ENCODE measurements at regions not wholly inside any gene's neighbourhood (a gene's known extent, or its start where the extent isn't known, plus 50 kb on each side); places are given as distances from the start of the nearest gene placed in this dataset.

DNA sequence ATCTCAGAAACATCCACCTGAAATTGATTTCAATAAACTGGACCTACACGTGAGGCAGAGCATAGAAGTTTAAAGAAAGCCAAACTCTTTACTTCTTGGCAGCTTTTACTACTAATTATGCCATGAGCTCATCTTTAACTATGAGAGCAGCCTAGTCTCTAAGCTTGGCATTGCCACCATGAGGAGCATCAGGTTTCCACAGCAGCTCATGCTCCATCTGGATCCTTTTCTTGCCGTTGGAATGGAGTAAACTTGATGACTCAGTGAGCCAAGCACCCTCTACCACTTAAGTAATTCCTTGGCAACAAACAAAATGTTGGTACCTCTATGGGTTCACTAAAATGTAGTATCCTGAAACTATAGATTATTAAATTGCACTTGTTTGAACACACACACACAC, 583.2 kb downstream of the EPHA3 start:
- no peaks in the 10 kb centered on the region for H3K27me3 ChIP-seq (ENCODE audit: insufficient read depth, low read depth, low read length)
- no peaks in the 10 kb centered on the region for H3K36me3 ChIP-seq (ENCODE audit: insufficient read depth, low read length)
- no peaks in the 10 kb centered on the region for H4K20me1 ChIP-seq (ENCODE audit: insufficient read depth)
- no peak overlapping the region for H3K27ac ChIP-seq (ENCODE audit: low read length)
- no peaks in the 10 kb centered on the region for H3K9me3 ChIP-seq (ENCODE audit: low read length)
- H3K4me3 ChIP-seq (ENCODE audit: low read length) = no peak overlapping the region
- no peak overlapping the region for H3K9ac ChIP-seq (ENCODE audit: low read length)
- no peaks in the 10 kb centered on the region for H3K79me2 ChIP-seq (replicated peaks; ENCODE audit: insufficient read depth, low read length)
- no peaks in the 10 kb centered on the region for H3F3A ChIP-seq (ENCODE audit: insufficient read depth, low read length, poor library complexity, severe bottlenecking)
- no peak overlapping the region for H2AFZ ChIP-seq (ENCODE audit: low read depth, low read length)
- no peaks in the 10 kb centered on the region for H3K9me2 ChIP-seq (ENCODE audit: insufficient read depth, low read length)
- no peak overlapping the region for H3K4me2 ChIP-seq (ENCODE audit: low read length)
- no peak for TF ChIP-seq RAD21 (conservative IDR thresholded peaks at IDR 0.05)
- TF ChIP-seq MXI1 (conservative IDR thresholded peaks at IDR 0.05; ENCODE audit: poor library complexity, severe bottlenecking) = no peak

DNA sequence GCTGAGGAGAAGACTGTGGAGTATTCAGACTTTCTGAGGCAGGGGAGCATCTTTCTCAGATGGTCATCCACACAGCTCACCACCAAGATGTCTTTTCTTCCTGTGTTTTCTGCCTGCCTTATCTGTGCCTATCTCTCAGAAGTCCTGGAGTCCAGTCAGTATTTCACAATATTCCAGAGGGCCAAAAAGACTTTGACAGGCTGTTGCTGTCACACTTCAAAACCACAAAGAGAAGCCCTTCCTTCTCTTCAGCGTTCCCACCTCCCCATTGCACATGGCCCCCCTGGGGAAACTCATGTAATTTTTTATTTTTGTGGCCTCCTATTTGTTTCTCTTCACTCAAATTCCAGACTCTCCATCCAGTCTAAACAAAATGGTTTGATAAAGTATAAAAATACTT, 585.2 kb downstream of the EPHA3 start:
- Histone ChIP-seq H3K9me2 (ENCODE audit: insufficient read depth, low read length) (no peaks in the 10 kb centered on the region), H3K4me3 (ENCODE audit: low read length) (no peak overlapping the region), H3K27ac (ENCODE audit: low read length) (no peak overlapping the region), H3K27me3 (ENCODE audit: insufficient read depth, low read depth, low read length) (no peaks in the 10 kb centered on the region), H3K9ac (ENCODE audit: low read length) (no peak overlapping the region), H4K20me1 (ENCODE audit: insufficient read depth) (no peaks in the 10 kb centered on the region), H3F3A (ENCODE audit: insufficient read depth, low read length, poor library complexity, severe bottlenecking) (no peaks in the 10 kb centered on the region), H2AFZ (ENCODE audit: low read depth, low read length) (no peak overlapping the region), H3K9me3 (ENCODE audit: low read length) (no peaks in the 10 kb centered on the region), H3K79me2 (replicated peaks; ENCODE audit: insufficient read depth, low read length) (no peaks in the 10 kb centered on the region), H3K4me2 (ENCODE audit: low read length) (no peak overlapping the region), H3K36me3 (ENCODE audit: insufficient read depth, low read length) (no peaks in the 10 kb centered on the region)
- no peak for TF ChIP-seq MXI1 (conservative IDR thresholded peaks at IDR 0.05; ENCODE audit: poor library complexity, severe bottlenecking)
- no peak for TF ChIP-seq EZH2 (IDR thresholded peaks at IDR 0.05; ENCODE audit: borderline replicate concordance, insufficient read depth, low read length, poor library complexity, severe bottlenecking)
- no peak for TF ChIP-seq TAF1 (IDR thresholded peaks at IDR 0.05; ENCODE audit: low read depth)
- TF ChIP-seq, protein P1, sequence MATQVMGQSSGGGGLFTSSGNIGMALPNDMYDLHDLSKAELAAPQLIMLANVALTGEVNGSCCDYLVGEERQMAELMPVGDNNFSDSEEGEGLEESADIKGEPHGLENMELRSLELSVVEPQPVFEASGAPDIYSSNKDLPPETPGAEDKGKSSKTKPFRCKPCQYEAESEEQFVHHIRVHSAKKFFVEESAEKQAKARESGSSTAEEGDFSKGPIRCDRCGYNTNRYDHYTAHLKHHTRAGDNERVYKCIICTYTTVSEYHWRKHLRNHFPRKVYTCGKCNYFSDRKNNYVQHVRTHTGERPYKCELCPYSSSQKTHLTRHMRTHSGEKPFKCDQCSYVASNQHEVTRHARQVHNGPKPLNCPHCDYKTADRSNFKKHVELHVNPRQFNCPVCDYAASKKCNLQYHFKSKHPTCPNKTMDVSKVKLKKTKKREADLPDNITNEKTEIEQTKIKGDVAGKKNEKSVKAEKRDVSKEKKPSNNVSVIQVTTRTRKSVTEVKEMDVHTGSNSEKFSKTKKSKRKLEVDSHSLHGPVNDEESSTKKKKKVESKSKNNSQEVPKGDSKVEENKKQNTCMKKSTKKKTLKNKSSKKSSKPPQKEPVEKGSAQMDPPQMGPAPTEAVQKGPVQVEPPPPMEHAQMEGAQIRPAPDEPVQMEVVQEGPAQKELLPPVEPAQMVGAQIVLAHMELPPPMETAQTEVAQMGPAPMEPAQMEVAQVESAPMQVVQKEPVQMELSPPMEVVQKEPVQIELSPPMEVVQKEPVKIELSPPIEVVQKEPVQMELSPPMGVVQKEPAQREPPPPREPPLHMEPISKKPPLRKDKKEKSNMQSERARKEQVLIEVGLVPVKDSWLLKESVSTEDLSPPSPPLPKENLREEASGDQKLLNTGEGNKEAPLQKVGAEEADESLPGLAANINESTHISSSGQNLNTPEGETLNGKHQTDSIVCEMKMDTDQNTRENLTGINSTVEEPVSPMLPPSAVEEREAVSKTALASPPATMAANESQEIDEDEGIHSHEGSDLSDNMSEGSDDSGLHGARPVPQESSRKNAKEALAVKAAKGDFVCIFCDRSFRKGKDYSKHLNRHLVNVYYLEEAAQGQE (IDR thresholded peaks at IDR 0.05; ENCODE audit: borderline replicate concordance) = no peak
- TF ChIP-seq, protein P2, sequence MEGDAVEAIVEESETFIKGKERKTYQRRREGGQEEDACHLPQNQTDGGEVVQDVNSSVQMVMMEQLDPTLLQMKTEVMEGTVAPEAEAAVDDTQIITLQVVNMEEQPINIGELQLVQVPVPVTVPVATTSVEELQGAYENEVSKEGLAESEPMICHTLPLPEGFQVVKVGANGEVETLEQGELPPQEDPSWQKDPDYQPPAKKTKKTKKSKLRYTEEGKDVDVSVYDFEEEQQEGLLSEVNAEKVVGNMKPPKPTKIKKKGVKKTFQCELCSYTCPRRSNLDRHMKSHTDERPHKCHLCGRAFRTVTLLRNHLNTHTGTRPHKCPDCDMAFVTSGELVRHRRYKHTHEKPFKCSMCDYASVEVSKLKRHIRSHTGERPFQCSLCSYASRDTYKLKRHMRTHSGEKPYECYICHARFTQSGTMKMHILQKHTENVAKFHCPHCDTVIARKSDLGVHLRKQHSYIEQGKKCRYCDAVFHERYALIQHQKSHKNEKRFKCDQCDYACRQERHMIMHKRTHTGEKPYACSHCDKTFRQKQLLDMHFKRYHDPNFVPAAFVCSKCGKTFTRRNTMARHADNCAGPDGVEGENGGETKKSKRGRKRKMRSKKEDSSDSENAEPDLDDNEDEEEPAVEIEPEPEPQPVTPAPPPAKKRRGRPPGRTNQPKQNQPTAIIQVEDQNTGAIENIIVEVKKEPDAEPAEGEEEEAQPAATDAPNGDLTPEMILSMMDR (IDR thresholded peaks at IDR 0.05; ENCODE audit: poor library complexity, severe bottlenecking) = no peak
- no peak for TF ChIP-seq SMC3 (conservative IDR thresholded peaks at IDR 0.05; ENCODE audit: poor library complexity)
- no peak for TF ChIP-seq RAD21 (conservative IDR thresholded peaks at IDR 0.05)
- no peak for TF ChIP-seq POLR2AphosphoS5 (IDR thresholded peaks at IDR 0.05)
- TF ChIP-seq EP300 (conservative IDR thresholded peaks at IDR 0.05; ENCODE audit: poor library complexity, severe bottlenecking) = no peak
